SK-N-SH (cell line): ENCODE measurements at regions not wholly inside any gene's neighbourhood (a gene's known extent, or its start where the extent isn't known, plus 50 kb on each side); places are given as distances from the start of the nearest gene placed in this dataset.

Source experiments
- CTCF ChIA-PET: fragments of 300-600, 350-600 bp; formaldehyde crosslinking; extraction: SDS; loops from one replicate; lab custom pipeline; 2021; lab: Yijun Ruan, JAX
- POLR2A ChIA-PET: fragments of 350-600 bp; sonication (Branson Sonifier 250); formaldehyde crosslinking; extraction: SDS; loops from one replicate; lab custom pipeline; 2020; ENCODE audit warnings: antibody characterized with exemption, inconsistent platforms; lab: Yijun Ruan, JAX
- DNase-seq: peaks from one replicate; pipeline ENCODE4 v3.0.0; 2012
- H2AFZ ChIP-seq: fragments of 200-600 bp; sonication (generic); 2 replicates; pipeline ENCODE4 v1.8.1; 2016; ENCODE audit warnings: antibody characterized with exemption, mild to moderate bottlenecking, low read depth
- H3F3A ChIP-seq: fragments of 200-600 bp; sonication (generic); replicated peaks from 2 replicates; pipeline ENCODE3; 2016; ENCODE audit warnings: antibody characterized with exemption, mild to moderate bottlenecking; ENCODE audit not compliant: insufficient read depth
- H3K27ac ChIP-seq, 2 experiments: fragments of 200-500 bp in 1 of 2; fragments of 200-600 bp in 1 of 2; sonication (Bioruptor generic) in 1 of 2; sonication (generic), shearing (Covaris generic) in 1 of 2; 2 replicates each; pipeline versions ENCODE4 v1.5.1 to v1.6.1; 2014 to 2016; ENCODE audit warnings: low read depth in 2 of 2, inconsistent platforms in 1 of 2, low read length in 1 of 2, mild to moderate bottlenecking in 1 of 2, mixed read lengths in 1 of 2
- H3K27me3 ChIP-seq: fragments of 200-600 bp; sonication (generic), shearing (Covaris generic); 2 replicates; pipeline ENCODE4 v1.6.1; 2016; ENCODE audit warnings: mixed run types; ENCODE audit not compliant: insufficient read depth
- H3K36me3 ChIP-seq, 2 experiments: fragments of 200-500 bp in 1 of 2; fragments of 200-600 bp in 1 of 2; sonication (Bioruptor generic) in 1 of 2; sonication (generic) in 1 of 2; replicated peaks in 1 of 2; 2 replicates each; pipeline versions ENCODE3 to v1.5.1; 2014 to 2016; ENCODE audit warnings: low read length in 1 of 2, mild to moderate bottlenecking in 1 of 2; ENCODE audit not compliant: insufficient read depth in 2 of 2, control insufficient read depth in 1 of 2
- H3K4me1 ChIP-seq, 2 experiments: fragments of 200-500 bp in 1 of 2; fragments of 200-600 bp in 1 of 2; sonication (Bioruptor generic) in 1 of 2; sonication (generic), shearing (Covaris generic) in 1 of 2; 2 replicates each; pipeline versions ENCODE4 v1.5.1 to v1.6.1; 2014 to 2016; ENCODE audit warnings: low read depth in 1 of 2, low read length in 1 of 2, mixed run types in 1 of 2; ENCODE audit not compliant: insufficient read depth in 2 of 2, control insufficient read depth in 1 of 2
- H3K4me2 ChIP-seq: fragments of 200-600 bp; sonication (generic), shearing (Covaris generic); 2 replicates; pipeline ENCODE4 v1.6.1; 2017; ENCODE audit warnings: mixed run types
- H3K4me3 ChIP-seq, 2 experiments: fragments of 200-500 bp in 1 of 2; fragments of 200-600 bp in 1 of 2; sonication (Bioruptor generic) in 1 of 2; sonication (generic), shearing (Covaris generic) in 1 of 2; 2 replicates each; pipeline versions ENCODE4 v1.5.1 to v1.8.1; 2014 to 2016; ENCODE audit warnings: low read depth in 2 of 2, inconsistent platforms in 1 of 2, low read length in 1 of 2, mild to moderate bottlenecking in 1 of 2, mixed read lengths in 1 of 2, moderate library complexity in 1 of 2
- H3K79me2 ChIP-seq: fragments of 200-600 bp; sonication (generic); 2 replicates; pipeline ENCODE4 v1.8.1; 2017; ENCODE audit warnings: mild to moderate bottlenecking; ENCODE audit not compliant: insufficient read depth
- H3K9ac ChIP-seq: fragments of 200-600 bp; sonication (generic); 2 replicates; pipeline ENCODE4 v1.6.1; 2017; ENCODE audit warnings: mixed run types
- H3K9me2 ChIP-seq: fragments of 200-600 bp; sonication (generic); 2 replicates; pipeline ENCODE4 v1.6.1; 2017; ENCODE audit warnings: mixed run types
- H3K9me3 ChIP-seq: fragments of 200-600 bp; sonication (generic); 2 replicates; pipeline ENCODE4 v1.6.1; 2017; ENCODE audit warnings: mixed run types, mild to moderate bottlenecking, moderate library complexity
- H4K20me1 ChIP-seq: fragments of 200-600 bp; sonication (generic); 2 replicates; pipeline ENCODE4 v1.6.1; 2017; ENCODE audit warnings: mild to moderate bottlenecking, mixed run types; ENCODE audit not compliant: insufficient read depth
- FOXM1 ChIP-seq: IDR thresholded peaks from 2 replicates; pipeline ENCODE4 v1.4.0; 2012; ENCODE audit warnings: low read depth, mild to moderate bottlenecking
- GABPA ChIP-seq: IDR thresholded peaks from 2 replicates; pipeline ENCODE4 v1.4.0; 2012; ENCODE audit warnings: low read depth, mild to moderate bottlenecking
- MEF2A ChIP-seq: IDR thresholded peaks from 2 replicates; pipeline ENCODE4 v1.4.0; 2012; ENCODE audit warnings: low read depth, borderline replicate concordance
- NFIC ChIP-seq: IDR thresholded peaks from 2 replicates; pipeline ENCODE4 v1.4.0; 2012; ENCODE audit warnings: borderline replicate concordance
- POLR2AphosphoS5 ChIP-seq: IDR thresholded peaks from 2 replicates; pipeline ENCODE4 v1.6.1; 2012; ENCODE audit warnings: low read depth, low read length
- REST ChIP-seq: IDR thresholded peaks from 2 replicates; pipeline ENCODE4 v1.6.1; 2012; ENCODE audit warnings: mild to moderate bottlenecking, low read depth, low read length, moderate library complexity
- RXRA ChIP-seq: IDR thresholded peaks from 2 replicates; pipeline ENCODE4 v1.4.0; 2012; ENCODE audit warnings: low read depth, mild to moderate bottlenecking, borderline replicate concordance
- YY1 ChIP-seq: IDR thresholded peaks from 2 replicates; pipeline ENCODE4 v1.4.0; 2012; ENCODE audit warnings: low read depth, mild to moderate bottlenecking
- WGBS: methylation state at CpG from one replicate; pipeline ENCODE4 v1.1.6; 2017; ENCODE audit warnings: low lambda C conversion rate; 5-methylcytosine and 5-hydroxymethylcytosine counted together
- TF ChIP-seq, protein P1 (sequence below): fragments of 200-600 bp; sonication (generic); IDR thresholded peaks from 2 replicates; pipeline ENCODE4 v1.6.1; 2017; ENCODE audit warnings: antibody characterized with exemption, mild to moderate bottlenecking, moderate library complexity
- TF ChIP-seq, protein P2 (sequence below): fragments of 150-350 bp; IDR thresholded peaks from 2 replicates; pipeline ENCODE4 v1.6.1; 2017; ENCODE audit warnings: antibody characterized with exemption, low read length, low read depth, borderline replicate concordance
- TF ChIP-seq, protein P3 (sequence below): IDR thresholded peaks from 2 replicates; pipeline ENCODE4; 2012
- TF ChIP-seq, protein P4 (sequence below): IDR thresholded peaks from 2 replicates; pipeline ENCODE4 v1.4.0; 2012; ENCODE audit warnings: low read depth
- TF ChIP-seq, protein P5 (sequence below): fragments of 150-350 bp; IDR thresholded peaks from 2 replicates; pipeline ENCODE4 v1.6.1; 2016; ENCODE audit warnings: mild to moderate bottlenecking, low read depth, low read length

- H3K9ac ChIP-seq: no peak overlapping the region
- no peak overlapping the region for H2AFZ ChIP-seq
- peaks cover 0 to 4% of the 10 kb centered on the region in 2 experiments; a peak in 1 of 4 replicates for H3K4me1 ChIP-seq
- H3K4me2 ChIP-seq: no peak overlapping the region
- 40% methylated on average over 1 of the region's 1 CpG for WGBS
- H3K4me3 ChIP-seq: no peak overlapping the region
- no peak for TF ChIP-seq FOXM1
- no peak for TF ChIP-seq NFIC
- TF ChIP-seq YY1: no peak
- TF ChIP-seq, protein P1, sequence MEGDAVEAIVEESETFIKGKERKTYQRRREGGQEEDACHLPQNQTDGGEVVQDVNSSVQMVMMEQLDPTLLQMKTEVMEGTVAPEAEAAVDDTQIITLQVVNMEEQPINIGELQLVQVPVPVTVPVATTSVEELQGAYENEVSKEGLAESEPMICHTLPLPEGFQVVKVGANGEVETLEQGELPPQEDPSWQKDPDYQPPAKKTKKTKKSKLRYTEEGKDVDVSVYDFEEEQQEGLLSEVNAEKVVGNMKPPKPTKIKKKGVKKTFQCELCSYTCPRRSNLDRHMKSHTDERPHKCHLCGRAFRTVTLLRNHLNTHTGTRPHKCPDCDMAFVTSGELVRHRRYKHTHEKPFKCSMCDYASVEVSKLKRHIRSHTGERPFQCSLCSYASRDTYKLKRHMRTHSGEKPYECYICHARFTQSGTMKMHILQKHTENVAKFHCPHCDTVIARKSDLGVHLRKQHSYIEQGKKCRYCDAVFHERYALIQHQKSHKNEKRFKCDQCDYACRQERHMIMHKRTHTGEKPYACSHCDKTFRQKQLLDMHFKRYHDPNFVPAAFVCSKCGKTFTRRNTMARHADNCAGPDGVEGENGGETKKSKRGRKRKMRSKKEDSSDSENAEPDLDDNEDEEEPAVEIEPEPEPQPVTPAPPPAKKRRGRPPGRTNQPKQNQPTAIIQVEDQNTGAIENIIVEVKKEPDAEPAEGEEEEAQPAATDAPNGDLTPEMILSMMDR: no peak
- TF ChIP-seq REST: no peak
- no peak for TF ChIP-seq GABPA
- TF ChIP-seq POLR2AphosphoS5: no peak
- TF ChIP-seq, protein P2, sequence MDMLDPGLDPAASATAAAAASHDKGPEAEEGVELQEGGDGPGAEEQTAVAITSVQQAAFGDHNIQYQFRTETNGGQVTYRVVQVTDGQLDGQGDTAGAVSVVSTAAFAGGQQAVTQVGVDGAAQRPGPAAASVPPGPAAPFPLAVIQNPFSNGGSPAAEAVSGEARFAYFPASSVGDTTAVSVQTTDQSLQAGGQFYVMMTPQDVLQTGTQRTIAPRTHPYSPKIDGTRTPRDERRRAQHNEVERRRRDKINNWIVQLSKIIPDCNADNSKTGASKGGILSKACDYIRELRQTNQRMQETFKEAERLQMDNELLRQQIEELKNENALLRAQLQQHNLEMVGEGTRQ: no peak
- TF ChIP-seq, protein P3, sequence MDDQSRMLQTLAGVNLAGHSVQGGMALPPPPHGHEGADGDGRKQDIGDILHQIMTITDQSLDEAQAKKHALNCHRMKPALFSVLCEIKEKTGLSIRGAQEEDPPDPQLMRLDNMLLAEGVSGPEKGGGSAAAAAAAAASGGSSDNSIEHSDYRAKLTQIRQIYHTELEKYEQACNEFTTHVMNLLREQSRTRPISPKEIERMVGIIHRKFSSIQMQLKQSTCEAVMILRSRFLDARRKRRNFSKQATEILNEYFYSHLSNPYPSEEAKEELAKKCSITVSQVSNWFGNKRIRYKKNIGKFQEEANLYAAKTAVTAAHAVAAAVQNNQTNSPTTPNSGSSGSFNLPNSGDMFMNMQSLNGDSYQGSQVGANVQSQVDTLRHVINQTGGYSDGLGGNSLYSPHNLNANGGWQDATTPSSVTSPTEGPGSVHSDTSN: no peak
- no peak for TF ChIP-seq MEF2A
- TF ChIP-seq, protein P4, sequence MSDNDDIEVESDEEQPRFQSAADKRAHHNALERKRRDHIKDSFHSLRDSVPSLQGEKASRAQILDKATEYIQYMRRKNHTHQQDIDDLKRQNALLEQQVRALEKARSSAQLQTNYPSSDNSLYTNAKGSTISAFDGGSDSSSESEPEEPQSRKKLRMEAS: no peak
- no peak for TF ChIP-seq RXRA
- TF ChIP-seq, protein P5, sequence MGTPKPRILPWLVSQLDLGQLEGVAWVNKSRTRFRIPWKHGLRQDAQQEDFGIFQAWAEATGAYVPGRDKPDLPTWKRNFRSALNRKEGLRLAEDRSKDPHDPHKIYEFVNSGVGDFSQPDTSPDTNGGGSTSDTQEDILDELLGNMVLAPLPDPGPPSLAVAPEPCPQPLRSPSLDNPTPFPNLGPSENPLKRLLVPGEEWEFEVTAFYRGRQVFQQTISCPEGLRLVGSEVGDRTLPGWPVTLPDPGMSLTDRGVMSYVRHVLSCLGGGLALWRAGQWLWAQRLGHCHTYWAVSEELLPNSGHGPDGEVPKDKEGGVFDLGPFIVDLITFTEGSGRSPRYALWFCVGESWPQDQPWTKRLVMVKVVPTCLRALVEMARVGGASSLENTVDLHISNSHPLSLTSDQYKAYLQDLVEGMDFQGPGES: no peak
- no peak for DNase-seq
- no peaks in the 10 kb centered on the region for H3K79me2 ChIP-seq
- H3K27me3 ChIP-seq: no peaks in the 10 kb centered on the region
- H3F3A ChIP-seq: peaks cover 6% of the 10 kb centered on the region
- H3K9me3 ChIP-seq: no peaks in the 10 kb centered on the region
- ChIA-PET POLR2A (no interaction called here), CTCF (interaction anchor here (1.3 to 1.7 kb wide), 2 partner anchors 9 to 14 kb away, joined by 4 to 7 read pairs; no protein-coding TSS in a partner anchor)
- H4K20me1 ChIP-seq: no peaks in the 10 kb centered on the region
- no peak overlapping the region for H3K27ac ChIP-seq
- H3K9me2 ChIP-seq: no peaks in the 10 kb centered on the region
- H3K36me3 ChIP-seq: no peaks in the 10 kb centered on the region
Observed at GRCh38 chr2:8402222-8402621, 279.6 kb upstream of the ID2 start.
